CD14-positive monocyte (primary cell): ENCODE measurements at regions not wholly inside any gene's neighbourhood (a gene's known extent, or its start where the extent isn't known, plus 50 kb on each side); places are given as distances from the start of the nearest gene placed in this dataset.

ENCODE experiments used
- DNase-seq, 3 donors: peaks; one replicate each; pipeline ENCODE4 v3.0.0-alpha.2; 2011 to 2022
- H2AFZ ChIP-seq: 2 replicates; pipeline ENCODE4 v1.6.0; 2012; ENCODE audit warnings: mild to moderate bottlenecking, low read depth, low read length, inconsistent platforms; ENCODE audit not compliant: insufficient read depth, poor library complexity, severe bottlenecking
- H3K27ac ChIP-seq, 2 donors: 1 replicate in 1 of 2; 2 replicates in 1 of 2; pipeline ENCODE4 v1.5.1; 2012 to 2013; ENCODE audit warnings: low read length in 2 of 2, control low read depth in 1 of 2, inconsistent platforms in 1 of 2, low read depth in 1 of 2, mild to moderate bottlenecking in 1 of 2
- H3K27me3 ChIP-seq, 2 donors: one replicate each; pipeline versions ENCODE4 v1.6.0 to v1.6.1; 2011 to 2013; ENCODE audit warnings: low read length in 2 of 2; ENCODE audit not compliant: control insufficient read depth in 2 of 2, insufficient read depth in 2 of 2
- H3K36me3 ChIP-seq, 2 donors: replicated peaks in 1 of 2; 1 replicate in 1 of 2; 2 replicates in 1 of 2; pipeline versions ENCODE4 v1.5.1 to v1.6.1; 2012 to 2013; ENCODE audit warnings: low read length in 2 of 2, control low read depth in 1 of 2, inconsistent platforms in 1 of 2, mild to moderate bottlenecking in 1 of 2; ENCODE audit not compliant: insufficient read depth in 2 of 2, control insufficient read depth in 1 of 2
- H3K4me1 ChIP-seq, 2 donors: 1 replicate in 1 of 2; 2 replicates in 1 of 2; pipeline versions ENCODE4 v1.5.1 to v1.6.1; 2012 to 2013; ENCODE audit warnings: low read length in 2 of 2, control low read depth in 1 of 2, inconsistent platforms in 1 of 2, mild to moderate bottlenecking in 1 of 2, moderate library complexity in 1 of 2; ENCODE audit not compliant: insufficient read depth in 2 of 2, control insufficient read depth in 1 of 2
- H3K4me2 ChIP-seq: replicated peaks from 2 replicates; pipeline ENCODE3; 2012; ENCODE audit warnings: low read length, moderate library complexity, mild to moderate bottlenecking; ENCODE audit not compliant: poor library complexity, severe bottlenecking; ENCODE audit errors: extremely low read depth
- H3K4me3 ChIP-seq, 3 experiments: fragments of 200-600 bp in 1 of 3; sonication (generic) in 1 of 3; replicated peaks in 1 of 3; 1 replicate in 2 of 3; 2 replicates in 1 of 3; pipeline ENCODE4 v1.5.1; 2011 to 2013; ENCODE audit warnings: low read length in 3 of 3, mild to moderate bottlenecking in 3 of 3, control low read depth in 2 of 3, low read depth in 2 of 3, inconsistent platforms in 1 of 3, moderate library complexity in 1 of 3
- H3K79me2 ChIP-seq: 2 replicates; pipeline ENCODE4 v1.6.0; 2012; ENCODE audit warnings: mild to moderate bottlenecking, control low read depth, inconsistent platforms, low read length, moderate library complexity; ENCODE audit not compliant: insufficient read depth
- H3K9ac ChIP-seq: 2 replicates; pipeline ENCODE4 v1.6.0; 2017; ENCODE audit warnings: low read length, mild to moderate bottlenecking; ENCODE audit not compliant: insufficient read depth, poor library complexity, severe bottlenecking
- H3K9me3 ChIP-seq, 2 donors: replicated peaks in 1 of 2; 1 replicate in 1 of 2; 2 replicates in 1 of 2; pipeline versions ENCODE4 v1.5.1 to v1.6.1; 2012 to 2013; ENCODE audit warnings: low read length in 2 of 2, control low read depth in 1 of 2; ENCODE audit not compliant: control insufficient read depth in 1 of 2, insufficient read depth in 1 of 2
- H4K20me1 ChIP-seq: 2 replicates; pipeline ENCODE4 v1.6.0; 2012; ENCODE audit warnings: mild to moderate bottlenecking, low read length, control low read depth, moderate library complexity; ENCODE audit not compliant: insufficient read depth
- H3K27ac Mint-ChIP-seq, 7 donors: one replicate each; pipeline ENCODE4 v1.8.0; 2020; ENCODE audit warnings: mild to moderate bottlenecking in 7 of 7, mixed read lengths in 7 of 7, moderate library complexity in 6 of 7, inconsistent platforms in 2 of 7
- H3K27me3 Mint-ChIP-seq, 3 donors: one replicate each; pipeline ENCODE4 v1.8.0; 2021 to 2022; ENCODE audit warnings: low read depth in 3 of 3, mild to moderate bottlenecking in 3 of 3, mixed read lengths in 3 of 3, moderate library complexity in 3 of 3, inconsistent platforms in 1 of 3
- H3K36me3 Mint-ChIP-seq, 2 donors: one replicate each; pipeline ENCODE4 v1.8.0; 2020; ENCODE audit warnings: mixed read lengths in 2 of 2, inconsistent platforms in 1 of 2, mild to moderate bottlenecking in 1 of 2
- H3K4me1 Mint-ChIP-seq: one replicate; pipeline ENCODE4 v1.8.0; 2020; ENCODE audit warnings: mild to moderate bottlenecking, mixed read lengths
- H3K4me3 Mint-ChIP-seq, 2 donors: one replicate each; pipeline ENCODE4 v1.8.0; 2020; ENCODE audit warnings: mild to moderate bottlenecking in 2 of 2, mixed read lengths in 2 of 2, moderate library complexity in 1 of 2
- H3K9me3 Mint-ChIP-seq, 7 donors: one replicate each; pipeline ENCODE4 v1.8.0; 2020 to 2022; ENCODE audit warnings: mixed read lengths in 7 of 7, mild to moderate bottlenecking in 6 of 7, moderate library complexity in 6 of 7, inconsistent platforms in 2 of 7
- WGBS: methylation state at CpG from one replicate; pipeline ENCODE4 v1.1.5; 2013; ENCODE audit warnings: missing lambda C conversion rate; ENCODE audit not compliant: insufficient coverage; 5-methylcytosine and 5-hydroxymethylcytosine counted together
- intact Hi-C, 2 donors: fragments of 100-400 bp; cut with micrococcal nuclease; formaldehyde crosslinking; loops; one replicate each; pipeline versions ENCODE4 v1.15.0 to v1.15.1; 2023
- TF ChIP-seq, protein P1 (sequence below): fragments of 200-600 bp; IDR thresholded peaks from one replicate; pipeline ENCODE4 v1.8.0; 2022; ENCODE audit warnings: antibody characterized with exemption, mild to moderate bottlenecking

DNA sequence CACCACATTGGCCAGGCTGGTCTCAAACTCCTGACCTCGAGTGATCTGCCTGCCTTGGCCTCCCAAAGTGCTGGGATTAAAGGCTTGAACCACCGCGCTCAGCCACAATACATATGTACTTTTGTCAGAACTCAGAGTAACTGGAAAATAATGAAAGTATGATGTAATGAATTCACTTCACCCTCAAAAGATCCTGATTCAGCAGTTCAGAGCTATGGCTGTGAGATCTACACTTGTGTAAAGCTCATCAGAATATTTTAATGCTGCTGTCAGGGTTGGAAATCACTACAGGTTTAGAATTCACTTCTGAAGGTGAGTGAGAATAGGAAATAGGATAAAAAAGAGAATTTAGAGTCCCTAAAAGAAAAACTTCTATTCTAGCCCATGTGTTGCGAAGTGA, 464.5 kb upstream of the NRSN1 start:
- no peak overlapping the region for H3K4me2 ChIP-seq
- peaks cover 0 to 2% (median 0%) of the 10 kb centered on the region in 3 donors for H3K27me3 Mint-ChIP-seq
- no peak overlapping the region for H3K4me3 Mint-ChIP-seq
- H3K4me3 ChIP-seq: no peak overlapping the region
- DNase-seq: no peak
- H3K9me3 ChIP-seq: peaks cover 0 to 7% of the 10 kb centered on the region in 2 donors
- WGBS: 100% methylated on average over 1 of the region's 4 CpGs
- no peak overlapping the region for H3K9ac ChIP-seq
- H3K27ac ChIP-seq: no peak overlapping the region
- no peaks in the 10 kb centered on the region for H4K20me1 ChIP-seq
- H3K4me1 ChIP-seq: no peaks in the 10 kb centered on the region
- H2AFZ ChIP-seq: no peak overlapping the region
- H3K36me3 Mint-ChIP-seq: no peaks in the 10 kb centered on the region
- no peaks in the 10 kb centered on the region for H3K36me3 ChIP-seq
- TF ChIP-seq, protein P1, sequence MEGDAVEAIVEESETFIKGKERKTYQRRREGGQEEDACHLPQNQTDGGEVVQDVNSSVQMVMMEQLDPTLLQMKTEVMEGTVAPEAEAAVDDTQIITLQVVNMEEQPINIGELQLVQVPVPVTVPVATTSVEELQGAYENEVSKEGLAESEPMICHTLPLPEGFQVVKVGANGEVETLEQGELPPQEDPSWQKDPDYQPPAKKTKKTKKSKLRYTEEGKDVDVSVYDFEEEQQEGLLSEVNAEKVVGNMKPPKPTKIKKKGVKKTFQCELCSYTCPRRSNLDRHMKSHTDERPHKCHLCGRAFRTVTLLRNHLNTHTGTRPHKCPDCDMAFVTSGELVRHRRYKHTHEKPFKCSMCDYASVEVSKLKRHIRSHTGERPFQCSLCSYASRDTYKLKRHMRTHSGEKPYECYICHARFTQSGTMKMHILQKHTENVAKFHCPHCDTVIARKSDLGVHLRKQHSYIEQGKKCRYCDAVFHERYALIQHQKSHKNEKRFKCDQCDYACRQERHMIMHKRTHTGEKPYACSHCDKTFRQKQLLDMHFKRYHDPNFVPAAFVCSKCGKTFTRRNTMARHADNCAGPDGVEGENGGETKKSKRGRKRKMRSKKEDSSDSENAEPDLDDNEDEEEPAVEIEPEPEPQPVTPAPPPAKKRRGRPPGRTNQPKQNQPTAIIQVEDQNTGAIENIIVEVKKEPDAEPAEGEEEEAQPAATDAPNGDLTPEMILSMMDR: no peak
- no peak overlapping the region for H3K27ac Mint-ChIP-seq
- no peaks in the 10 kb centered on the region for H3K79me2 ChIP-seq
- intact Hi-C loops: no loop called here
- peaks cover 0 to 12% (median 7%) of the 10 kb centered on the region in 7 donors for H3K9me3 Mint-ChIP-seq
- no peaks in the 10 kb centered on the region for H3K4me1 Mint-ChIP-seq
- no peaks in the 10 kb centered on the region for H3K27me3 ChIP-seq

DNA sequence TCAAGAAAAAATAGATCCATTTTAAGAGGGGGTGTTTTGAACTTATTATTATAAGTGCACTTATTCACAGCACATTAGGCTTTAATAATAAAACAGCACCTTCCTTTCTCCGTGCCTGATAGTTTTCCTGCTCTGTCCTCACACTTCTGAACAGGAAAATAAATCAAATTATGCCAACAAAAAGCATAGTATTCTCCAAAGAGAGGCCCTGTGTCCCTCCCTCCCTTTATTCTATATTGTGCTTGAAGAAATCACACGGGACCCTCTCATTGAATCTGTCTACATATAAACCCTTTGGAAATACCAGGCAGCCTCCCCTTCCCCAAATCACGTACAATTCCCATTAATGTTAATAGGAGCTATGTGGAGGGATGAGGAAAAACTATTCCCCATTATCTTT, 462.9 kb upstream of the NRSN1 start:
- Mint-ChIP-seq H3K27me3 (peaks cover 0 to 2% (median 0%) of the 10 kb centered on the region in 3 donors), H3K4me1 (no peaks in the 10 kb centered on the region), H3K9me3 (peaks cover 0 to 18% (median 9%) of the 10 kb centered on the region in 7 donors), H3K36me3 (no peaks in the 10 kb centered on the region), H3K4me3 (no peak overlapping the region), H3K27ac (no peak overlapping the region)
- Histone ChIP-seq H3K9me3 (peaks cover 0 to 7% of the 10 kb centered on the region in 2 donors), H4K20me1 (no peaks in the 10 kb centered on the region), H3K27me3 (no peaks in the 10 kb centered on the region), H3K79me2 (no peaks in the 10 kb centered on the region), H3K27ac (no peak overlapping the region), H3K9ac (no peak overlapping the region), H3K4me2 (no peak overlapping the region), H3K4me1 (no peaks in the 10 kb centered on the region), H2AFZ (no peak overlapping the region), H3K36me3 (no peaks in the 10 kb centered on the region), H3K4me3 (no peak overlapping the region)
- no CpG with 5 or more reads among the region's 3 CpGs for whole genome bisulfite sequencing
- no peak for DNase-seq
- TF ChIP-seq, protein P1: no peak
- intact Hi-C loops: no loop called here
